Erythroblast (primary cell): ENCODE measurements at regions not wholly inside any gene's neighbourhood (a gene's known extent, or its start where the extent isn't known, plus 50 kb on each side); places are given as distances from the start of the nearest gene placed in this dataset.

ENCODE experiments used
- GATA1 ChIP-seq: IDR thresholded peaks from 2 replicates; pipeline ENCODE4 v1.6.1; 2011; ENCODE audit warnings: low read depth, mild to moderate bottlenecking, control low read depth, low read length, moderate library complexity
- POLR2A ChIP-seq: IDR thresholded peaks from 2 replicates; pipeline ENCODE4 v1.6.1; 2011; ENCODE audit warnings: mild to moderate bottlenecking, low read length

DNA sequence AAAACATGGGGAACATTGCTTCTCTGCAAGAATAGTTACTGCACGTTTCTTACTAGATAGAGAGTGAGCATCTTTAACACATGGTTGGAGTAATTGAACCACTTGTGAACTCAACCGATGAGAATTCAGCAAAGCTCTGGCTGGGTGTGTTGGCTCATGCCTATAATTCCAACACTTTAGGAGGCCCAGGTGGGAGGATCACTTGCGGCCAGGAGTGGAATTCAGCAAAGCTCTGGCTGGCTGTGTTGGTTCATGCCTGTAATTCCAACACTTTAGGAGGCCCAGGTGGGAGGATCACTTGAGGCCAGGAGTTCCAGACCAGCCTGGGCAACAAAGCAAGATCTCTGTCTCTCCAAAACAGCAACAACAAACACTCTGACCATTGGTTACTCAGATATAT lies 865.9 kb downstream of the KCNJ2 start:
- TF ChIP-seq POLR2A = no peak
- no peak for TF ChIP-seq GATA1
